ENCODE measurements at regions not wholly inside any gene's neighbourhood (a gene's known extent, or its start where the extent isn't known, plus 50 kb on each side); places are given as distances from the start of the nearest gene placed in this dataset.

- Histone ChIP-seq H3K9ac (ENCODE audit: insufficient read depth in 1 of 2, low read depth in 2 of 2, low read length in 2 of 2) (no peak overlapping the region), H2AFZ (ENCODE audit: low read depth, low read length) (no peak overlapping the region), H3K4me3 (no peak overlapping the region), H3K27me3 (ENCODE audit: control insufficient read depth in 2 of 2, insufficient read depth in 2 of 2, low read length in 2 of 2) (no peaks in the 10 kb centered on the region), H3K27ac (ENCODE audit: extremely low read depth, low read depth, low read length) (no peak overlapping the region), H4K20me1 (replicated peaks; ENCODE audit: control insufficient read depth, insufficient read depth, low read length) (no peaks in the 10 kb centered on the region), H3K79me2 (ENCODE audit: control insufficient read depth, insufficient read depth, low read length) (no peaks in the 10 kb centered on the region), H3K9me1 (ENCODE audit: control insufficient read depth, insufficient read depth, low read length) (no peaks in the 10 kb centered on the region), H3K36me3 (ENCODE audit: control insufficient read depth, insufficient read depth, low read length) (no peaks in the 10 kb centered on the region), H3K4me1 (replicated peaks in 1 of 2; ENCODE audit: control insufficient read depth in 2 of 2, insufficient read depth in 2 of 2, low read length in 2 of 2) (no peaks in the 10 kb centered on the region), H3K9me3 (replicated peaks; ENCODE audit: control insufficient read depth, insufficient read depth, low read depth, low read length) (no peaks in the 10 kb centered on the region), H3K4me2 (ENCODE audit: insufficient read depth, low read length) (no peak overlapping the region)
- 0% methylated on average over 1 of the region's 1 CpG for WGBS (ENCODE audit: insufficient coverage, low coverage, missing lambda C conversion rate)
- FAIRE-seq (no peak), DNase-seq (ENCODE audit: extremely low read depth in 1 of 4, low spot score in 3 of 4) (no peak), ATAC-seq (no peak)
- CTCF ChIA-PET (ENCODE audit: low intra/inter-chr PET ratio): no interaction called here
- POLR2A ChIA-PET: no interaction called here
- BruUV-seq (replicated peaks): no TSS peak
- TF ChIP-seq, protein P1, sequence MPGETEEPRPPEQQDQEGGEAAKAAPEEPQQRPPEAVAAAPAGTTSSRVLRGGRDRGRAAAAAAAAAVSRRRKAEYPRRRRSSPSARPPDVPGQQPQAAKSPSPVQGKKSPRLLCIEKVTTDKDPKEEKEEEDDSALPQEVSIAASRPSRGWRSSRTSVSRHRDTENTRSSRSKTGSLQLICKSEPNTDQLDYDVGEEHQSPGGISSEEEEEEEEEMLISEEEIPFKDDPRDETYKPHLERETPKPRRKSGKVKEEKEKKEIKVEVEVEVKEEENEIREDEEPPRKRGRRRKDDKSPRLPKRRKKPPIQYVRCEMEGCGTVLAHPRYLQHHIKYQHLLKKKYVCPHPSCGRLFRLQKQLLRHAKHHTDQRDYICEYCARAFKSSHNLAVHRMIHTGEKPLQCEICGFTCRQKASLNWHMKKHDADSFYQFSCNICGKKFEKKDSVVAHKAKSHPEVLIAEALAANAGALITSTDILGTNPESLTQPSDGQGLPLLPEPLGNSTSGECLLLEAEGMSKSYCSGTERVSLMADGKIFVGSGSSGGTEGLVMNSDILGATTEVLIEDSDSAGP (CRISPR knock-in tag; IDR thresholded peaks at IDR 0.05): no peak
- TF ChIP-seq ZNF175 (CRISPR knock-in tag; IDR thresholded peaks at IDR 0.05; ENCODE audit: low read depth): no peak
- intact Hi-C loops (cut with micrococcal nuclease) (no loop called here), in situ Hi-C loops (cut with MboI) (no loop called here)
These were observed 421.1 kb downstream of the CD109 start for GRCh38 chr6:74117113-74117512.

DNA sequence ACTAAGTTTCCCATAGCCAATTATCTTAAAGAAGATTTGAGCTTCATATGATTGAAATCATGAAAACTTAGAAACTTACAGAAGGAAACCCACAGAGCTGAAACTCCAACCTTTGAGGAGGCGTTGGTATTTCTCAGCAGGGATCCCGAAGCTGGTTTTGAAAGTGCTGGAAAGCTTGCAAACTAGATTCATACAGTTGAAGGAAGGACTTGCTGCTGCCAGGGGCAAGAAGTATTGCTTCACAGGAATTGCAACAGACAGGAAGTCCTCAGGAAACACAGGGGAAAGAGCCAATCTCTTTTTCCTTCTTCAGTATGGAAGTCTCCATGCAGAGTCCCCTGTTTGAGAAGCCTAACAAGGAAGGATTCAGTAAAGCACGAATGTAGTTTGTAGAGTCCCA, 419.7 kb downstream of the CD109 start:
- Histone ChIP-seq H3K9ac (ENCODE audit: insufficient read depth in 1 of 2, low read depth in 2 of 2, low read length in 2 of 2) (no peak overlapping the region), H2AFZ (ENCODE audit: low read depth, low read length) (no peak overlapping the region), H3K4me1 (replicated peaks in 1 of 2; ENCODE audit: control insufficient read depth in 2 of 2, insufficient read depth in 2 of 2, low read length in 2 of 2) (no peaks in the 10 kb centered on the region), H3K27me3 (ENCODE audit: control insufficient read depth in 2 of 2, insufficient read depth in 2 of 2, low read length in 2 of 2) (no peaks in the 10 kb centered on the region), H3K4me2 (ENCODE audit: insufficient read depth, low read length) (no peak overlapping the region), H3K9me3 (replicated peaks; ENCODE audit: control insufficient read depth, insufficient read depth, low read depth, low read length) (no peaks in the 10 kb centered on the region), H3K79me2 (ENCODE audit: control insufficient read depth, insufficient read depth, low read length) (no peaks in the 10 kb centered on the region), H3K27ac (ENCODE audit: extremely low read depth, low read depth, low read length) (no peak overlapping the region), H3K9me1 (ENCODE audit: control insufficient read depth, insufficient read depth, low read length) (no peaks in the 10 kb centered on the region), H3K36me3 (ENCODE audit: control insufficient read depth, insufficient read depth, low read length) (no peaks in the 10 kb centered on the region), H4K20me1 (replicated peaks; ENCODE audit: control insufficient read depth, insufficient read depth, low read length) (no peaks in the 10 kb centered on the region), H3K4me3 (no peak overlapping the region)
- BruUV-seq (replicated peaks): no TSS peak
- ATAC-seq: no peak
- intact Hi-C loops (cut with micrococcal nuclease): no loop called here
- WGBS (ENCODE audit: insufficient coverage, low coverage, missing lambda C conversion rate): 2% methylated on average over 3 of the region's 3 CpGs
- in situ Hi-C loops (cut with MboI): no loop called here
- POLR2A ChIA-PET: no interaction called here
- FAIRE-seq: no peak
- no peak for DNase-seq (ENCODE audit: extremely low read depth in 1 of 4, low spot score in 3 of 4)
- CTCF ChIA-PET (ENCODE audit: low intra/inter-chr PET ratio): no interaction called here
- TF ChIP-seq RFX5 (IDR thresholded peaks at IDR 0.05; ENCODE audit: low read depth, low read length) (no peak), ZNF197 (CRISPR knock-in tag; IDR thresholded peaks at IDR 0.05; ENCODE audit: low read depth) (no peak), POLR2A (conservative IDR thresholded peaks at IDR 0.05) (no peak), E2F5 (CRISPR knock-in tag; IDR thresholded peaks at IDR 0.05) (no peak), RCOR1 (IDR thresholded peaks at IDR 0.05; ENCODE audit: borderline replicate concordance in 1 of 2, low read depth in 2 of 2, low read length in 2 of 2) (no peak), SPI1 (IDR thresholded peaks at IDR 0.05; ENCODE audit: borderline replicate concordance, low read depth, low read length) (no peak)
- TF ChIP-seq, protein P2, sequence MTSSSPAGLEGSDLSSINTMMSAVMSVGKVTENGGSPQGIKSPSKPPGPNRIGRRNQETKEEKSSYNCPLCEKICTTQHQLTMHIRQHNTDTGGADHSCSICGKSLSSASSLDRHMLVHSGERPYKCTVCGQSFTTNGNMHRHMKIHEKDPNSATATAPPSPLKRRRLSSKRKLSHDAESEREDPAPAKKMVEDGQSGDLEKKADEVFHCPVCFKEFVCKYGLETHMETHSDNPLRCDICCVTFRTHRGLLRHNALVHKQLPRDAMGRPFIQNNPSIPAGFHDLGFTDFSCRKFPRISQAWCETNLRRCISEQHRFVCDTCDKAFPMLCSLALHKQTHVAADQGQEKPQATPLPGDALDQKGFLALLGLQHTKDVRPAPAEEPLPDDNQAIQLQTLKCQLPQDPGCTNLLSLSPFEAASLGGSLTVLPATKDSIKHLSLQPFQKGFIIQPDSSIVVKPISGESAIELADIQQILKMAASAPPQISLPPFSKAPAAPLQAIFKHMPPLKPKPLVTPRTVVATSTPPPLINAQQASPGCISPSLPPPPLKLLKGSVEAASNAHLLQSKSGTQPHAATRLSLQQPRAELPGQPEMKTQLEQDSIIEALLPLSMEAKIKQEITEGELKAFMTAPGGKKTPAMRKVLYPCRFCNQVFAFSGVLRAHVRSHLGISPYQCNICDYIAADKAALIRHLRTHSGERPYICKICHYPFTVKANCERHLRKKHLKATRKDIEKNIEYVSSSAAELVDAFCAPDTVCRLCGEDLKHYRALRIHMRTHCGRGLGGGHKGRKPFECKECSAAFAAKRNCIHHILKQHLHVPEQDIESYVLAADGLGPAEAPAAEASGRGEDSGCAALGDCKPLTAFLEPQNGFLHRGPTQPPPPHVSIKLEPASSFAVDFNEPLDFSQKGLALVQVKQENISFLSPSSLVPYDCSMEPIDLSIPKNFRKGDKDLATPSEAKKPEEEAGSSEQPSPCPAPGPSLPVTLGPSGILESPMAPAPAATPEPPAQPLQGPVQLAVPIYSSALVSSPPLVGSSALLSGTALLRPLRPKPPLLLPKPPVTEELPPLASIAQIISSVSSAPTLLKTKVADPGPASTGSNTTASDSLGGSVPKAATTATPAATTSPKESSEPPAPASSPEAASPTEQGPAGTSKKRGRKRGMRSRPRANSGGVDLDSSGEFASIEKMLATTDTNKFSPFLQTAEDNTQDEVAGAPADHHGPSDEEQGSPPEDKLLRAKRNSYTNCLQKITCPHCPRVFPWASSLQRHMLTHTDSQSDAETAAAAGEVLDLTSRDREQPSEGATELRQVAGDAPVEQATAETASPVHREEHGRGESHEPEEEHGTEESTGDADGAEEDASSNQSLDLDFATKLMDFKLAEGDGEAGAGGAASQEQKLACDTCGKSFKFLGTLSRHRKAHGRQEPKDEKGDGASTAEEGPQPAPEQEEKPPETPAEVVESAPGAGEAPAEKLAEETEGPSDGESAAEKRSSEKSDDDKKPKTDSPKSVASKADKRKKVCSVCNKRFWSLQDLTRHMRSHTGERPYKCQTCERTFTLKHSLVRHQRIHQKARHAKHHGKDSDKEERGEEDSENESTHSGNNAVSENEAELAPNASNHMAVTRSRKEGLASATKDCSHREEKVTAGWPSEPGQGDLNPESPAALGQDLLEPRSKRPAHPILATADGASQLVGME (CRISPR knock-in tag; IDR thresholded peaks at IDR 0.05): no peak

All from K562 (cell line).